GM12878 (cell line): ENCODE measurements at regions not wholly inside any gene's neighbourhood (a gene's known extent, or its start where the extent isn't known, plus 50 kb on each side); places are given as distances from the start of the nearest gene placed in this dataset.

Experiments used
- ATAC-seq: fragments of 200-7000 bp; cut with Tn5 transposase; 3 replicates; pipeline ENCODE4 v1.9.1; 2020; ENCODE audit warnings: mild to moderate bottlenecking, moderate library complexity
- BruUV-seq: library from RNA; stranded (reverse); fragments of 400-500 nt; replicated peaks from 2 replicates; lab custom pipeline; 2021; lab: Mats Ljungman, UMichigan
- CTCF ChIA-PET: fragments of 300-600 bp; sonication (Branson Sonifier 250); formaldehyde crosslinking; extraction: SDS; loops from one replicate; lab custom pipeline; 2021; ENCODE audit warnings: inconsistent platforms; lab: Yijun Ruan, JAX
- POLR2A ChIA-PET: fragments of 350-600 bp; formaldehyde crosslinking; extraction: SDS; loops from one replicate; lab custom pipeline; 2021; ENCODE audit warnings: inconsistent platforms; lab: Charles Lee
- RAD21 ChIA-PET: fragments of 300-600 bp; sonication (Branson Sonifier 250); formaldehyde crosslinking; loops from one replicate; lab custom pipeline; 2023; ENCODE audit warnings: antibody characterized with exemption; ENCODE audit not compliant: unreplicated experiment; lab: Charles Lee
- SMC1A ChIA-PET: fragments of 300-600 bp; sonication (Branson Sonifier 250); formaldehyde crosslinking; loops from one replicate; lab custom pipeline; 2023; ENCODE audit not compliant: unreplicated experiment, uncharacterized antibody; lab: Charles Lee
- DNase-seq: peaks from one replicate; pipeline ENCODE4 v3.0.0-alpha.2; 2011; ENCODE audit warnings: low read depth, low spot score
- FAIRE-seq: peaks from 3 replicates; lab custom pipeline; 2011; peaks lifted over from hg19 to GRCh38; lab: Jason Lieb, UNC
- H2AFZ ChIP-seq: 2 replicates; pipeline ENCODE4 v1.6.0; 2011; ENCODE audit warnings: low read depth, low read length, control low read depth; ENCODE audit not compliant: control insufficient read depth
- H3K27ac ChIP-seq: 2 replicates; pipeline ENCODE4 v1.5.1; 2011; ENCODE audit warnings: control low read depth; ENCODE audit not compliant: control insufficient read depth, insufficient read depth
- H3K27me3 ChIP-seq, 2 experiments: replicated peaks in 1 of 2; 2 replicates each; pipeline versions ENCODE4 v1.6.0 to v1.6.1; 2011; ENCODE audit warnings: low read length in 1 of 2; ENCODE audit not compliant: control insufficient read depth in 2 of 2, insufficient read depth in 2 of 2
- H3K36me3 ChIP-seq, 2 experiments: 2 replicates each; pipeline ENCODE4 v1.5.1; 2011; ENCODE audit warnings: low read length in 1 of 2; ENCODE audit not compliant: control insufficient read depth in 2 of 2, insufficient read depth in 2 of 2
- H3K4me1 ChIP-seq: 2 replicates; pipeline ENCODE4 v1.6.1; 2011; ENCODE audit warnings: mild to moderate bottlenecking, low read length, moderate library complexity, mixed read lengths; ENCODE audit not compliant: control insufficient read depth, insufficient read depth
- H3K4me2 ChIP-seq: 2 replicates; pipeline ENCODE4 v1.6.0; 2011; ENCODE audit warnings: control low read depth; ENCODE audit not compliant: control insufficient read depth, insufficient read depth
- H3K4me3 ChIP-seq: fragments of 200-600 bp; sonication (generic); 2 replicates; pipeline ENCODE4 v1.5.1; 2016
- H3K79me2 ChIP-seq: 2 replicates; pipeline ENCODE4 v1.6.0; 2011; ENCODE audit warnings: low read length; ENCODE audit not compliant: control insufficient read depth, insufficient read depth
- H3K9ac ChIP-seq: 2 replicates; pipeline ENCODE4 v1.8.0; 2011; ENCODE audit warnings: low read length, control low read depth, mixed read lengths; ENCODE audit not compliant: control insufficient read depth, insufficient read depth
- H3K9me3 ChIP-seq: replicated peaks from 3 replicates; pipeline ENCODE4 v1.5.1; 2011; ENCODE audit warnings: mild to moderate bottlenecking, low read length; ENCODE audit not compliant: control insufficient read depth, insufficient read depth
- H4K20me1 ChIP-seq: 2 replicates; pipeline ENCODE4 v1.6.0; 2011; ENCODE audit not compliant: control insufficient read depth, insufficient read depth
- BCLAF1 ChIP-seq: fragments of 450-650 bp; IDR thresholded peaks from 2 replicates; pipeline ENCODE4 v1.6.1; 2017; ENCODE audit warnings: antibody characterized with exemption, mild to moderate bottlenecking, moderate library complexity
- BMI1 ChIP-seq: fragments of 450-650 bp; IDR thresholded peaks from 2 replicates; pipeline ENCODE4 v1.6.1; 2016; ENCODE audit warnings: mild to moderate bottlenecking, moderate library complexity, borderline replicate concordance
- CBX3 ChIP-seq: fragments of 200-600 bp; sonication (generic); IDR thresholded peaks from 2 replicates; pipeline ENCODE4 v1.6.1; 2016; ENCODE audit warnings: low read depth, borderline replicate concordance
- DPF2 ChIP-seq: fragments of 450-650 bp; IDR thresholded peaks from 2 replicates; pipeline ENCODE4 v1.6.1; 2017; ENCODE audit warnings: mild to moderate bottlenecking
- GATAD2B ChIP-seq: fragments of 450-650 bp; conservative IDR thresholded peaks from 2 replicates; pipeline ENCODE4 v1.6.1; 2017; ENCODE audit warnings: low read depth, mild to moderate bottlenecking, moderate library complexity
- HDGF ChIP-seq: fragments of 450-650 bp; IDR thresholded peaks from 2 replicates; pipeline ENCODE4 v1.6.1; 2016; ENCODE audit warnings: antibody characterized with exemption
- KDM1A ChIP-seq: fragments of 200-600 bp; sonication (generic); IDR thresholded peaks from 2 replicates; pipeline ENCODE4 v1.6.1; 2016; ENCODE audit warnings: borderline replicate concordance
- MTA3 ChIP-seq: IDR thresholded peaks from 2 replicates; pipeline ENCODE4 v1.6.1; 2012; ENCODE audit warnings: low read length, inconsistent platforms, borderline replicate concordance
- NFXL1 ChIP-seq: fragments of 450-650 bp; IDR thresholded peaks from 2 replicates; pipeline ENCODE4 v1.6.1; 2017; ENCODE audit warnings: antibody characterized with exemption, mild to moderate bottlenecking, borderline replicate concordance
- NFYA ChIP-seq: IDR thresholded peaks from 2 replicates; pipeline ENCODE4 v1.6.1; 2011; ENCODE audit warnings: low read depth, mild to moderate bottlenecking, low read length, improper control_type of control experiment, borderline replicate concordance
- NFYB ChIP-seq: IDR thresholded peaks from 2 replicates; pipeline ENCODE4 v1.6.1; 2011; ENCODE audit warnings: low read depth, mild to moderate bottlenecking, low read length, improper control_type of control experiment, moderate library complexity; ENCODE audit not compliant: insufficient read depth
- RAD51 ChIP-seq: fragments of 450-650 bp; IDR thresholded peaks from 2 replicates; pipeline ENCODE4 v1.6.1; 2016; ENCODE audit warnings: moderate library complexity, mild to moderate bottlenecking, inconsistent platforms
- SKIL ChIP-seq: fragments of 450-650 bp; IDR thresholded peaks from 2 replicates; pipeline ENCODE4 v1.6.1; 2017; ENCODE audit warnings: mild to moderate bottlenecking, low read depth, inconsistent platforms; ENCODE audit not compliant: poor library complexity, severe bottlenecking
- SPI1 ChIP-seq: IDR thresholded peaks from 2 replicates; pipeline ENCODE4 v1.6.1; 2011; ENCODE audit warnings: low read depth, mild to moderate bottlenecking, low read length, moderate library complexity, borderline replicate concordance; ENCODE audit not compliant: insufficient read depth
- TCF12 ChIP-seq: IDR thresholded peaks from 2 replicates; pipeline ENCODE4 v1.6.1; 2011; ENCODE audit warnings: low read depth, mild to moderate bottlenecking, low read length
- ZNF384 ChIP-seq: IDR thresholded peaks from 2 replicates; pipeline ENCODE4 v1.6.1; 2012; ENCODE audit warnings: low read depth, mild to moderate bottlenecking, low read length, improper control_type of control experiment, borderline replicate concordance
- WGBS: methylation state at CpG from one replicate; pipeline ENCODE4 v1.1.6; 2016; ENCODE audit warnings: low lambda C conversion rate; ENCODE audit not compliant: insufficient replicate concordance, insufficient coverage; ENCODE audit errors: missing lambda C conversion rate; 5-methylcytosine and 5-hydroxymethylcytosine counted together
- in situ Hi-C: fragments of 300-500 bp; cut with MboI; formaldehyde crosslinking; loops from 9 replicates; pipeline ENCODE4 v1.14.3; 2018; ENCODE audit warnings: mixed read lengths
- intact Hi-C: fragments of 100-400 bp; cut with micrococcal nuclease; formaldehyde crosslinking; loops from one replicate; pipeline ENCODE4 v1.14.2; 2022; ENCODE audit not compliant: unreplicated experiment

- Histone ChIP-seq H3K79me2 (no peaks in the 10 kb centered on the region), H3K9me3 (no peaks in the 10 kb centered on the region), H3K27ac (no peak overlapping the region), H3K4me3 (no peak overlapping the region), H4K20me1 (no peaks in the 10 kb centered on the region), H3K9ac (no peak overlapping the region), H3K36me3 (no peaks in the 10 kb centered on the region), H3K4me2 (no peak overlapping the region), H3K4me1 (no peaks in the 10 kb centered on the region), H2AFZ (no peak overlapping the region), H3K27me3 (no peaks in the 10 kb centered on the region)
- ChIA-PET POLR2A (no interaction called here), SMC1A (no interaction called here), RAD21 (no interaction called here), CTCF (no interaction called here)
- intact Hi-C loops (no loop called here), in situ Hi-C loops (no loop called here)
- WGBS = 0% methylated on average over 2 of the region's 2 CpGs
- ATAC-seq (no peak), DNase-seq (no peak), FAIRE-seq (no peak)
- TF ChIP-seq KDM1A (no peak), SPI1 (0 out of 2 replicates have a peak, but pooled peaks have one; percentile 5)
- no TSS peak for BruUV-seq
Measured at GRCh38 chr2:22406625-22407024, 978.4 kb upstream of the KLHL29 start.

- H3K79me2 ChIP-seq = no peaks in the 10 kb centered on the region
- ChIA-PET SMC1A (no interaction called here), RAD21 (no interaction called here), POLR2A (no interaction called here), CTCF (no interaction called here)
- in situ Hi-C loops (no loop called here), intact Hi-C loops (no loop called here)
- no peaks in the 10 kb centered on the region for H3K4me1 ChIP-seq
- no peak overlapping the region for H3K4me2 ChIP-seq
- no peak overlapping the region for H3K27ac ChIP-seq
- no peaks in the 10 kb centered on the region for H4K20me1 ChIP-seq
- H3K9me3 ChIP-seq = no peaks in the 10 kb centered on the region
- H3K9ac ChIP-seq = no peak overlapping the region
- H3K36me3 ChIP-seq = no peaks in the 10 kb centered on the region
- no peaks in the 10 kb centered on the region for H3K27me3 ChIP-seq
- no peak overlapping the region for H3K4me3 ChIP-seq
- H2AFZ ChIP-seq = no peak overlapping the region
- DNase-seq = no peak
- no peak for FAIRE-seq
- no peak for ATAC-seq
- BruUV-seq = no TSS peak
- TF ChIP-seq NFXL1 (no peak), RAD51 (no peak), BMI1 (no peak), CBX3 (no peak), TCF12 (no peak), DPF2 (no peak), HDGF (no peak), MTA3 (no peak), ZNF384 (no peak), NFYA (no peak), BCLAF1 (no peak), NFYB (no peak), GATAD2B (no peak), SKIL (no peak)
Measured at GRCh38 chr2:22420076-22420475, 964.9 kb upstream of the KLHL29 start.
